ENCODE measurements at regions not wholly inside any gene's neighbourhood (a gene's known extent, or its start where the extent isn't known, plus 50 kb on each side); places are given as distances from the start of the nearest gene placed in this dataset.
A peak's percentile ranks its signal among the peaks of the same experiment; 100 is the strongest.

GRCh38 chr18:37964885-37965571 is 399.4 kb upstream of the CELF4 start:
- Histone ChIP-seq H3K36me3 (ENCODE audit: insufficient read depth, low read length) (no peaks in the 10 kb centered on the region), H3K9me3 (ENCODE audit: low read length) (no peaks in the 10 kb centered on the region), H3K4me3 (ENCODE audit: low read length) (no peak overlapping the region), H3K27me3 (ENCODE audit: insufficient read depth, low read length, poor library complexity, severe bottlenecking) (no peaks in the 10 kb centered on the region), H3K27ac (ENCODE audit: low read depth, low read length) (no peak overlapping the region), H3K4me1 (ENCODE audit: insufficient read depth, low read length) (no peaks in the 10 kb centered on the region)
- H3K27ac Mint-ChIP-seq: no peak overlapping the region
- no peak for DNase-seq
- H3K36me3 Mint-ChIP-seq: peaks cover 0 to 2% (median 0%) of the 10 kb centered on the region in 3 donors
- CTCF ChIA-PET: no interaction called here
- POLR2A ChIA-PET: no interaction called here
- H3K9me3 Mint-ChIP-seq: peaks cover 2 to 11% (median 7%) of the 10 kb centered on the region in 5 donors
- H3K4me3 Mint-ChIP-seq: no peak overlapping the region
- no peaks in the 10 kb centered on the region for H3K27me3 Mint-ChIP-seq
- no peaks in the 10 kb centered on the region for H3K4me1 Mint-ChIP-seq

- Mint-ChIP-seq H3K36me3 (peaks cover 0 to 2% (median 0%) of the 10 kb centered on the region in 3 donors), H3K4me3 (no peak overlapping the region), H3K27me3 (no peaks in the 10 kb centered on the region), H3K4me1 (no peaks in the 10 kb centered on the region), H3K27ac (no peak overlapping the region), H3K9me3 (peaks cover 2 to 9% (median 7%) of the 10 kb centered on the region in 5 donors)
- Histone ChIP-seq H3K27ac (ENCODE audit: low read depth, low read length) (no peak overlapping the region), H3K9me3 (ENCODE audit: low read length) (no peaks in the 10 kb centered on the region), H3K4me3 (ENCODE audit: low read length) (no peak overlapping the region), H3K36me3 (ENCODE audit: insufficient read depth, low read length) (no peaks in the 10 kb centered on the region), H3K4me1 (ENCODE audit: insufficient read depth, low read length) (no peaks in the 10 kb centered on the region), H3K27me3 (ENCODE audit: insufficient read depth, low read length, poor library complexity, severe bottlenecking) (no peaks in the 10 kb centered on the region)
- ChIA-PET POLR2A (no interaction called here), CTCF (no interaction called here)
- no peak for DNase-seq
Measured at GRCh38 chr18:37963837-37964236, 398.2 kb upstream of the CELF4 start.

GRCh38 chr18:37962316-37962966 is 396.8 kb upstream of the CELF4 start:
- Mint-ChIP-seq H3K27me3 (no peaks in the 10 kb centered on the region), H3K4me1 (no peaks in the 10 kb centered on the region), H3K9me3 (peaks cover under 1 to 11% (median 3%) of the 10 kb centered on the region in 5 donors), H3K27ac (no peak overlapping the region), H3K4me3 (no peak overlapping the region), H3K36me3 (peaks cover 0 to 2% (median 0%) of the 10 kb centered on the region in 3 donors)
- POLR2A ChIA-PET: no interaction called here
- CTCF ChIA-PET: no interaction called here
- Histone ChIP-seq H3K4me1 (ENCODE audit: insufficient read depth, low read length) (no peaks in the 10 kb centered on the region), H3K4me3 (ENCODE audit: low read length) (no peak overlapping the region), H3K9me3 (ENCODE audit: low read length) (no peaks in the 10 kb centered on the region), H3K27me3 (ENCODE audit: insufficient read depth, low read length, poor library complexity, severe bottlenecking) (no peaks in the 10 kb centered on the region), H3K27ac (ENCODE audit: low read depth, low read length) (no peak overlapping the region), H3K36me3 (ENCODE audit: insufficient read depth, low read length) (no peaks in the 10 kb centered on the region)
- DNase-seq: no peak

GRCh38 chr18:37958499-37958898 is 392.9 kb upstream of the CELF4 start:
- Histone ChIP-seq H3K4me1 (ENCODE audit: insufficient read depth, low read length) (no peaks in the 10 kb centered on the region), H3K27ac (ENCODE audit: low read depth, low read length) (no peak overlapping the region), H3K4me3 (ENCODE audit: low read length) (no peak overlapping the region), H3K36me3 (ENCODE audit: insufficient read depth, low read length) (no peaks in the 10 kb centered on the region), H3K9me3 (ENCODE audit: low read length) (no peaks in the 10 kb centered on the region), H3K27me3 (ENCODE audit: insufficient read depth, low read length, poor library complexity, severe bottlenecking) (no peaks in the 10 kb centered on the region)
- DNase-seq: no peak
- Mint-ChIP-seq H3K27ac (no peak overlapping the region), H3K27me3 (peaks cover 0 to 2% of the 10 kb centered on the region in 2 donors), H3K4me1 (no peaks in the 10 kb centered on the region), H3K4me3 (no peak overlapping the region), H3K36me3 (peaks cover 0 to 2% (median 0%) of the 10 kb centered on the region in 3 donors), H3K9me3 (peaks cover 0 to 12% (median 7%) of the 10 kb centered on the region in 5 donors)
- ChIA-PET POLR2A (no interaction called here), CTCF (no interaction called here)

DNA sequence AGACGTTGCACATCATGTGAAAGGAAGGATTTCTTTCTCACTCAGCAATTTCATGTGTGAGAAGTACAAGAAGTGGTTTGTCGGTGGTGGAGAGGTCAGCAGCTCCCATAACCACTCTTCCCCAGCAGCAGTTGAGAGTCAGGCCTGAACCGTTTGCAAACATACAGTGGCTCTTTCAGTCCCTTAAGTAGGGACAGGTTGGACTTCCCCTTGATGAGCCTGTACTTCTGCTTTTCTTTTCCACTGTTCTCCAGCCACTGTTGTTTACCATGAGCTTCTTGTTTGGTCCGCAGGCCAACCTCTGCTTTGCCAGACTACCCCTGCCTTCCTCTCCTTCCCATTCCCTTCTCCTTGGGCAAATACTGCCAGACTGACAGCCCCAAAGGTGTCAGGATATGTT is 391.3 kb upstream of the CELF4 start:
- Mint-ChIP-seq H3K9me3 (peaks cover 0 to 12% (median 4%) of the 10 kb centered on the region in 5 donors), H3K27ac (no peak overlapping the region), H3K4me3 (no peak overlapping the region), H3K4me1 (no peaks in the 10 kb centered on the region), H3K27me3 (peaks cover 0 to 2% of the 10 kb centered on the region in 2 donors), H3K36me3 (no peaks in the 10 kb centered on the region)
- no peaks in the 10 kb centered on the region for H3K4me1 ChIP-seq (ENCODE audit: insufficient read depth, low read length)
- H3K36me3 ChIP-seq (ENCODE audit: insufficient read depth, low read length): no peaks in the 10 kb centered on the region
- H3K4me3 ChIP-seq (ENCODE audit: low read length): no peak overlapping the region
- H3K27me3 ChIP-seq (ENCODE audit: insufficient read depth, low read length, poor library complexity, severe bottlenecking): no peaks in the 10 kb centered on the region
- DNase-seq: no peak
- ChIA-PET POLR2A (no interaction called here), CTCF (no interaction called here)
- H3K9me3 ChIP-seq (ENCODE audit: low read length): no peaks in the 10 kb centered on the region
- no peak overlapping the region for H3K27ac ChIP-seq (ENCODE audit: low read depth, low read length)

DNA sequence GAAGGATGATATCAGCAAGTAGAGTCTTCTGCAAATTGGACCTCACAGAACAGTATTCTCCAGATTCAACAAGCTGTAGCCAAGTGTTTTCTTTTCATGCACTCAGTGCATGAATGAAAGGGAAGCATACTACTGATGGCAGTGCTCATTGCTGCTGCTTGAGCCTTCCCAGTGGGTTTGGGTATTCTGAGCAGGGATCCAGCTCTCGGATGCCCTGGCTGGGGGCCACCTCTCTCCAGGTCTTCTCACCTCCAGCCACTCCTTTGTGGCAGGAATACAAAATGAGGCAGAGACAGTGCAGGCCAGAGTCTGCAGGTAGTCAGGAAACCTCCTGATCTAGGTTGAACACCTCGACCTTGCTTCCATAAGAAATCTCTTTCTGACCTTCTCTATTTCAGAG is 390.4 kb upstream of the CELF4 start:
- Mint-ChIP-seq H3K27ac (no peak overlapping the region), H3K36me3 (no peaks in the 10 kb centered on the region), H3K4me1 (no peaks in the 10 kb centered on the region), H3K9me3 (peaks cover 0 to 12% (median 4%) of the 10 kb centered on the region in 5 donors), H3K4me3 (no peak overlapping the region), H3K27me3 (peaks cover 0 to 2% of the 10 kb centered on the region in 2 donors)
- H3K4me1 ChIP-seq (ENCODE audit: insufficient read depth, low read length): no peaks in the 10 kb centered on the region
- H3K4me3 ChIP-seq (ENCODE audit: low read length): no peak overlapping the region
- no peaks in the 10 kb centered on the region for H3K27me3 ChIP-seq (ENCODE audit: insufficient read depth, low read length, poor library complexity, severe bottlenecking)
- POLR2A ChIA-PET: no interaction called here
- CTCF ChIA-PET: no interaction called here
- DNase-seq: no peak
- no peak overlapping the region for H3K27ac ChIP-seq (ENCODE audit: low read depth, low read length)
- H3K9me3 ChIP-seq (ENCODE audit: low read length): no peaks in the 10 kb centered on the region
- no peaks in the 10 kb centered on the region for H3K36me3 ChIP-seq (ENCODE audit: insufficient read depth, low read length)

- POLR2A ChIA-PET: no interaction called here
- H3K36me3 Mint-ChIP-seq: no peaks in the 10 kb centered on the region
- H3K4me1 Mint-ChIP-seq: no peaks in the 10 kb centered on the region
- no peak overlapping the region for H3K4me3 Mint-ChIP-seq
- Histone ChIP-seq H3K36me3 (ENCODE audit: insufficient read depth, low read length) (no peaks in the 10 kb centered on the region), H3K27me3 (ENCODE audit: insufficient read depth, low read length, poor library complexity, severe bottlenecking) (no peaks in the 10 kb centered on the region), H3K9me3 (ENCODE audit: low read length) (no peaks in the 10 kb centered on the region), H3K4me3 (ENCODE audit: low read length) (no peak overlapping the region), H3K27ac (ENCODE audit: low read depth, low read length) (no peak overlapping the region), H3K4me1 (ENCODE audit: insufficient read depth, low read length) (no peaks in the 10 kb centered on the region)
- peaks cover 0 to 14% (median 4%) of the 10 kb centered on the region in 5 donors for H3K9me3 Mint-ChIP-seq
- no peak for DNase-seq
- CTCF ChIA-PET: no interaction called here
- H3K27me3 Mint-ChIP-seq: peaks cover 0 to 2% of the 10 kb centered on the region in 2 donors
- peak overlapping the region in 1 of 8 donors; percentile 15 for H3K27ac Mint-ChIP-seq
Measured at GRCh38 chr18:37955201-37955600, 389.6 kb upstream of the CELF4 start.

DNA sequence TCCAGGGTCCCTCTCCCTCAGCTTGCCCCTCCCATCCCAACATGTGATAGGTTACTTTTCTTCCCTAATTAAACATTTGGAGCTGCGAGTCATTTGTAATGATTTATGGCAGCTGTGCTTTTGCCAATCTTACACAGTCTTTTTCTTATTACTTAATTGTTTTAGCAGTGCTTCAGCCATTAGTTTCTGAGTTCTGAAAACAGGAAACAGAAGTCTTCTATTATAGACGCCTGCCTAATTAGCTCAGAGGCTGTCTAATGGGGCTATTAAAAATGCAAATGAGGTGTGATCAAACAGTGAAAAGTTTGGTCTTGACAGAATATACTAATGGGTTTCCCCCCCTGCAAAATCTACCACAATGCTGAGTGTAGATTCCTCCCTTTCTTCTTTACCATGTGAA is 388.3 kb upstream of the CELF4 start:
- no peak overlapping the region for H3K27ac Mint-ChIP-seq
- H3K27me3 ChIP-seq (ENCODE audit: insufficient read depth, low read length, poor library complexity, severe bottlenecking): no peaks in the 10 kb centered on the region
- H3K27ac ChIP-seq (ENCODE audit: low read depth, low read length): no peak overlapping the region
- H3K36me3 ChIP-seq (ENCODE audit: insufficient read depth, low read length): no peaks in the 10 kb centered on the region
- H3K9me3 ChIP-seq (ENCODE audit: low read length): no peaks in the 10 kb centered on the region
- DNase-seq: no peak
- no peak overlapping the region for H3K4me3 Mint-ChIP-seq
- no peaks in the 10 kb centered on the region for H3K4me1 ChIP-seq (ENCODE audit: insufficient read depth, low read length)
- peaks cover 0 to 12% (median 4%) of the 10 kb centered on the region in 5 donors for H3K9me3 Mint-ChIP-seq
- H3K36me3 Mint-ChIP-seq: no peaks in the 10 kb centered on the region
- CTCF ChIA-PET: no interaction called here
- no peak overlapping the region for H3K4me3 ChIP-seq (ENCODE audit: low read length)
- H3K27me3 Mint-ChIP-seq: peaks cover 0 to 2% of the 10 kb centered on the region in 2 donors
- POLR2A ChIA-PET: no interaction called here
- no peaks in the 10 kb centered on the region for H3K4me1 Mint-ChIP-seq

Data from CD8-positive, alpha-beta memory T cell (primary cell).